PC-3 (cell line): ENCODE measurements at regions not wholly inside any gene's neighbourhood (a gene's known extent, or its start where the extent isn't known, plus 50 kb on each side); places are given as distances from the start of the nearest gene placed in this dataset.
"Not testable (repeated sequence)": the region's sequence is repeated elsewhere in the genome, so short reads cannot be mapped to it uniquely, and the experiment has no call there.

Experiments
- ATAC-seq: fragments of 200-7000 bp; cut with Tn5 transposase; 2 replicates; pipeline ENCODE4 v1.9.1; 2020; ENCODE audit warnings: mild to moderate bottlenecking, moderate library complexity
- BruUV-seq: library from RNA; stranded (reverse); fragments of 400-500 nt; replicated peaks from 2 replicates; lab custom pipeline; 2021; lab: Mats Ljungman, UMichigan
- CTCF ChIA-PET: fragments of 300-600 bp; sonication (Branson Sonifier 250); formaldehyde crosslinking; loops from one replicate; lab custom pipeline; 2022; ENCODE audit warnings: antibody characterized with exemption; lab: Charles Lee
- POLR2A ChIA-PET: fragments of 300-600 bp; sonication (Branson Sonifier 250); formaldehyde crosslinking; loops from one replicate; lab custom pipeline; 2022; ENCODE audit warnings: antibody characterized with exemption; ENCODE audit not compliant: unreplicated experiment; lab: Charles Lee
- DNase-seq: peaks from one replicate; pipeline ENCODE4 v3.0.0-alpha.2; 2015
- H2AFZ ChIP-seq: fragments of 300-600 bp; sonication (generic); 2 replicates; pipeline ENCODE4 v1.6.0; 2016; ENCODE audit warnings: antibody characterized with exemption, low read length
- H3F3A ChIP-seq: fragments of 300-600 bp; sonication (generic); one replicate; pipeline ENCODE4 v1.6.0; 2017; ENCODE audit warnings: antibody characterized with exemption, low read length, control low read depth, mild to moderate bottlenecking; ENCODE audit not compliant: unreplicated experiment
- H3K27ac ChIP-seq: fragments of 300-600 bp; sonication (generic); 2 replicates; pipeline ENCODE4 v1.5.1; 2016; ENCODE audit warnings: mild to moderate bottlenecking, low read length
- H3K27me3 ChIP-seq: fragments of 300-600 bp; sonication (generic); 2 replicates; pipeline ENCODE4 v1.6.1; 2016; ENCODE audit warnings: low read length, mixed read lengths
- H3K36me3 ChIP-seq: fragments of 300-600 bp; sonication (generic); 2 replicates; pipeline ENCODE4 v1.6.1; 2016; ENCODE audit warnings: low read depth, mixed run types, low read length, mixed read lengths
- H3K4me1 ChIP-seq: fragments of 300-600 bp; sonication (generic); 2 replicates; pipeline ENCODE4 v1.5.1; 2016; ENCODE audit warnings: low read length; ENCODE audit not compliant: insufficient read depth
- H3K4me2 ChIP-seq: fragments of 300-600 bp; sonication (generic); 2 replicates; pipeline ENCODE4 v1.6.0; 2016; ENCODE audit warnings: low read length
- H3K4me3 ChIP-seq: fragments of 300-600 bp; sonication (generic); 2 replicates; pipeline ENCODE4 v1.5.1; 2016; ENCODE audit warnings: mild to moderate bottlenecking, low read length, mixed read lengths
- H3K79me2 ChIP-seq: fragments of 300-600 bp; sonication (generic); 2 replicates; pipeline ENCODE4 v1.6.1; 2017; ENCODE audit warnings: low read length, mixed read lengths
- H3K9ac ChIP-seq: fragments of 300-600 bp; sonication (generic); 2 replicates; pipeline ENCODE4 v1.6.0; 2016; ENCODE audit warnings: mild to moderate bottlenecking, low read length
- H3K9me2 ChIP-seq: fragments of 300-600 bp; sonication (generic); replicated peaks from 2 replicates; pipeline ENCODE4 v1.6.1; 2016; ENCODE audit warnings: mixed run types, low read length, mixed read lengths
- H3K9me3 ChIP-seq: fragments of 300-600 bp; sonication (generic); 2 replicates; pipeline ENCODE4 v1.6.1; 2016; ENCODE audit warnings: low read length, mixed read lengths
- H4K20me1 ChIP-seq: fragments of 300-600 bp; sonication (generic); 2 replicates; pipeline ENCODE4 v1.6.1; 2016; ENCODE audit warnings: low read length, mixed read lengths
- EZH2 ChIP-seq: fragments of 300-600 bp; sonication (generic); IDR thresholded peaks from one replicate; pipeline ENCODE4 v1.6.1; 2017; ENCODE audit warnings: antibody characterized with exemption, mild to moderate bottlenecking, low read length; ENCODE audit not compliant: unreplicated experiment
- intact Hi-C: fragments of 100-400 bp; cut with micrococcal nuclease; formaldehyde crosslinking; loops from 2 replicates; pipeline ENCODE4 v1.9.0; 2023

DNA sequence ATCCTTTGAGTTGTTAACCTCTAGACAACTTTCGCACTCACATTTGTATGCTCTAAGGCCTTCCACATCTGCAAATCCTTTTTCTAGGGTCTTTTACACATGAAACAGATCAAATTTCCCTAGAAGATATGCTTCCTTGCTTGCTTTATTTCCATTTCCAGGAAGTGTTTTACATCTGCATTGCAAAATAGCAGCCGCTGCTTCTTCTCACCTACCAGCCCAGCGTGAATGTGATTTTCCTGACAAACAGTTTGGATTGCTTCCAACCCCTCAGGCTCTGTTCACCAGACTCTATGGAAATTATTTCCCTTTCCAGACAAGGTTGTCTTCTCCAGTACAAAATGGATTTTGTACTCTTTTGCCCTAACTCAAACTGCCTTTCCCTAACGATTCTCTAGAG is 50.9 kb upstream of the PAPSS2 start:
- no TSS peak for BruUV-seq
- Histone ChIP-seq H3K79me2 (no peaks in the 10 kb centered on the region), H4K20me1 (no peaks in the 10 kb centered on the region), H3K4me3 (no peak overlapping the region), H3F3A (no peaks in the 10 kb centered on the region), H3K9ac (no peak overlapping the region), H3K9me2 (no peaks in the 10 kb centered on the region), H3K9me3 (no peaks in the 10 kb centered on the region), H3K4me1 (peaks cover 10% of the 10 kb centered on the region; the same call in 1 of the 2 replicates), H3K4me2 (no peak overlapping the region), H3K36me3 (no peaks in the 10 kb centered on the region), H3K27ac (no peak overlapping the region), H2AFZ (no peak overlapping the region), H3K27me3 (no peaks in the 10 kb centered on the region)
- ATAC-seq (no peak), DNase-seq (no peak)
- no peak for TF ChIP-seq EZH2
- POLR2A ChIA-PET: no interaction called here
- intact Hi-C loops: no loop called here
- CTCF ChIA-PET: no interaction called here

DNA sequence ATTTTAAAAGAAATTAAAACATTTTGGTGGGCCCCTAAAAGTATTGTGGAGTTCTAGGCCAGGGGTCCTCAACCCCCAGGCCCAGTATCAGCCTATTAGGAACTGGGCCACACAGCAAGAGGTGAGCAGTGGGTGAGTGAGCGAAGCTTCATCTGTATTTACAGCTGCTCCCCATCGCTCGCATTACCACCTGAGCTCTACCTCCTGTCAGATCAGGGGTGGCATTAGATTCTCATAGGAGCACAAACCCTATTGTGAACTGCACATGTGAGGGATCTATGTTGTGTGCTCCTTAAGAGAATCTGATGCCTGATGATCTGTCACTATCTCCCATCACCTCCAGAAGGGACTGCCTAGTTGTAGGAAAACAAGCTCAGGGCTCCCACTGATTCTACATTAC is 50.1 kb upstream of the PAPSS2 start:
- H3K4me2 ChIP-seq, H3K79me2 ChIP-seq, intact Hi-C loops, BruUV-seq, H3K9me2 ChIP-seq, CTCF ChIA-PET, H2AFZ ChIP-seq, H3K36me3 ChIP-seq, H3K27ac ChIP-seq, H3K9me3 ChIP-seq, H3K4me1 ChIP-seq, H3K27me3 ChIP-seq, POLR2A ChIA-PET, ATAC-seq, DNase-seq, H3K4me3 ChIP-seq, H3K9ac ChIP-seq, H3F3A ChIP-seq, H4K20me1 ChIP-seq: not testable (repeated sequence)
